ENCODE measurements at regions not wholly inside any gene's neighbourhood (a gene's known extent, or its start where the extent isn't known, plus 50 kb on each side); places are given as distances from the start of the nearest gene placed in this dataset.

DNA sequence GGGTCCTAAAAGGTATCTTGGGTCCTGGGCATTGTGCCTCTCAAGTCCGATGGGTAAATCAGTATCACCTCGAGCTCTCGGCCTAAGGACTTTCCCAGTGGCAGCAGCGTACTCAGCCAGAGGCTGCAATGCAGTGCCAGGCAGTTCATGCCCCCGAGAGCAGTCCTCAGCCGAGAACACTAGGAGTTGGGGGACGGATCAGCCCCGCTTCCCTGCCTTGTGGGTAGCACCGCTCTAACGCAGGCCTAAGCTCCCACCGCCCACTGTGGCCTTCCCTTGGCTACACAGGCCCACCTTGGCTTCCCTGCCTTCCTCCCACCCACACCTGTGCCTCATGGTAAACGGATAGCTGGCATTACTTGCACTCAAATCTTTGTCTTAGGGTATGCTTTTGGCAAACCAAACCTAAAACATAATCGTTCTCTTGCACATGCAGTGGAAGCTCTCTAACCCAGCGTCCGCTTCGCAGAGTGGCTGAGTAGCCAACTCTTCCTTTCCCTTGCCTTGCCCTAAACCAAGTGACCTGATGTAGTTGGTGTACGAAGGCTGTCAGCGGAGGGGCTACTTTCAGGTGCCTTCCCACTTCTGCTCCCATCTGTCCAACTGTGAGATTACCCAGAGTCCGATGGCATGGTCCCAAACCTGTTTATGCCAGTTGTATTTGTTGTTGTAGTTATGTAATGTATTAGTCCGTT is 73.2 kb upstream of the CHST15 start:
- no peak for DNase-seq (ENCODE audit: low read depth, low spot score)
- H3K4me3 ChIP-seq (ENCODE audit: low read length): no peak overlapping the region

DNA sequence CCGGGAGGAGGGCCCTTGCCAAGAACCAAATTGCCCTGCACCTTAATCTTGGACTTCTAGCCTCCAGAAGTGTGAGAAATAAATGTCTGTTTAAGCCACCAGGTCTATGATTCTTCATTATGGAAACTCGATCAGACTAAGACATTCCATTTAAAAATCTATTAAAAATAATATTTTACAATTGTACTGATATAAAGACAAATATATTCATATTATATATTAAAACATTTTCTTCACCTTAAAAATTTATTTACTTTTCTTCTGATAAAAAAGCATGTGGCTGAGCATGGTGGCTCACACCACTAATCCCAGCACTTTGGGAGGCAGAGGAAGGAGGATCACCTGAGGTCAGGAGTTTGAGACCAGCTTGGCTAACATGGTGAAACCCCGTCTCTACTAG is 72.4 kb upstream of the CHST15 start:
- no peak for DNase-seq (ENCODE audit: low read depth, low spot score)
- no peak overlapping the region for H3K4me3 ChIP-seq (ENCODE audit: low read length)

DNA sequence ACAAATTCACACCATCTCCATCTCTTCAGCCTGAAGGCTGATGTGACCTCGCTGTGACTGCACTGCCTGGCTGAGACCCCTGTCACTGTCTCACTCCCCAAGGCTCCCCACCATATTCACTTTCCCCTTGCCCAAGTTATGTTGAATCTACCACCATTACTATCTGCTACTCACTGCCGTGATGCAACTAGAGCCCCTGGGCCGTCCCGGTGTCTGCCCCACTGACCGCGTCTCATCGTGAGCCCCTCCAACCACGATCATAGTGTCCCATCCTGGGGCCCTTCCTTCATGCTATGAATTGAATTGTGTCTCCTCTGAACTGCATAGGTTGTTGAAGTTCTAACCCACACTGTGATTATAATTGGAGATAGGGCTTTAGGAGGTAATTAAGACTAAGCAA is 71.9 kb upstream of the CHST15 start:
- no peak for DNase-seq (ENCODE audit: low read depth, low spot score)
- no peak overlapping the region for H3K4me3 ChIP-seq (ENCODE audit: low read length)

DNA sequence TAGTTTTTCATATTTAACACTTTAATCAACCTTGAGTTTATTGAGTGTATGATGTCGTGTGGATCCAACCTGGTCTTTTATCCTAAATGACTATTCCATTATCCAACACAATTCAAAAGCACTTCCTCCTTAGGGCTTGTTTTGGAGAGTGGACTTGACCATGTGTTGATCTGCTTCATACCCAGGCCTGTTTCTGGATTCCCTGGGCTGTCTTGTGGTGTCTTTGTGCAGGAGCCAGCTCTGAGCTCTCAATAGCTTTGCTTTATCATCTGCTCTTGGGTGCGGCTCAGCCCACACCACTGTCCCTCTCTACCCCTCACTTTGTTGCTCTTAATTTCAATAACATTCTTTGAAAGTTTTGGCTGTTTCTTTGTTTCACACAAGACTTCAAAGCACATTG is 70.9 kb upstream of the CHST15 start:
- no peak for DNase-seq (ENCODE audit: low read depth, low spot score)

DNA sequence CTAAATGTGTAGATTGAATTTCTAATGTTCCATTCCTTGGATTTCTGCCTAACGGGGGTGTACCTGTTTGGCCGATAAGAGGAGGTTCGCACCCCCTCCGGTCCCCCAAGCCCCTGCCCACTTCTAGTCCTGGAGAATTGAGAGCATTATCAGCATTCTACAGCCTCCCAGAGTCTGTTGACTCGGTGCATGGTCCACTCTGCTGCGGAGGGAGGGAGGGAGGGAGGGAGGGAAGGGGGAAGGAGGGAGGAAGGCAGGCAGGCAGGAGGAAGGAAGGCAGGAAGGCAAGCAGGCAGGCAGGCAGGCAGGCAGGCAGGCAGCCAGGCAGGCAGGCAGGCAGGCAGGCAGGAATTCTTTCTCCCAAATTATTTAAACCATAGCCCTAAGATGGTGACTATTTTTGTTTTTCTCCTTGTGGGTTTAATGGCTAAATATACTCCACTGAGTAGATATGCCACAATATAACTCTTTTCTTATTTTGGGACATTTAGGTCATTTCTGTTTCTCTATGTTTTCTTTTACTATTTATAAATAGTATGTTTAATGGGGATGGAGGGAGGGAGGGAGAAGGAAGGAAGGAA is 69.5 kb upstream of the CHST15 start:
- DNase-seq (ENCODE audit: low read depth, low spot score): no peak

More for the DNA sequence above, 70.9 kb upstream of the CHST15 start:
- H3K4me3 ChIP-seq (ENCODE audit: low read length): no peak overlapping the region

DNA sequence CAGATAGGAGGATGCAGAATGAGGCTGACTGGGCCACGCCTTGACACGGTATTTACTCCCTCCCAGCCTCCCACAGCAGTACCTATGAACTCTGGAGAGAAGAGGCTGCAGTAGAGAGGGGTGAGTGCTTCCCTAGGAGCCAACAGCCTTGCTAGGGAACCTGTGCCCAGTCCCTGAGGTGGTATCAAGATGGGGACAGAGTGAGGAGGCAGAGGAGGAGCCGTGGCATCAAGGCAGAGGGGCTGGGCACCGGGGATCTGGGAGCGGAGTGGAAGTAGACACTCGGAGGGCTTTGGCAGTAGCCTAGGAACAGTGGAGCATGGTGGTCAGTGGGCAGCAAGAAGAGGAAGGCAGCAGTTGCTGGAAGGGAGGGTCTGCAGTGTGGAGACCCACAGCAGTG is 68.7 kb upstream of the CHST15 start:
- H3K4me3 ChIP-seq (ENCODE audit: low read length): no peak overlapping the region
- DNase-seq (ENCODE audit: low read depth, low spot score): no peak

More for the DNA sequence above, 69.5 kb upstream of the CHST15 start:
- H3K4me3 ChIP-seq (ENCODE audit: low read length): no peak overlapping the region

DNA sequence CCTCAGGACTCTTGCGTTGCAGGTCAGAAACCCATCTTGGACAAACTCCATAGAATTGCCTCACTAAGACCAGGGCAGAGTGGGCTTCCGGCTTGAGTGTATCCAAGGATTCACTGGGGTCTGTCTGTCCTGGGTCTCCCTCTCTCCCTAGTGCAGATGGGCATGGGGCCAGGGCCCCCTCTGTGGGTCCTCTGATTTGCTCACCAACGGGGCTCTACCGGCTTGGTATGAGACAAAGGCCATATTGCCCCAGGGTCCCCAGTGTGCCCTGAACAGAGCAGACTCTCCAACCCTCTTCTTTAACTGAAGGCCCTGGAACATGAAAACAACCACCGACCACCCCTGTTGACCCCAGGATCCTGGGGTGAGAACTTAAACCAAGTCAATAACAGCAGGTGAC is 68.2 kb upstream of the CHST15 start:
- H3K4me3 ChIP-seq (ENCODE audit: low read length): no peak overlapping the region
- no peak for DNase-seq (ENCODE audit: low read depth, low spot score)

DNA sequence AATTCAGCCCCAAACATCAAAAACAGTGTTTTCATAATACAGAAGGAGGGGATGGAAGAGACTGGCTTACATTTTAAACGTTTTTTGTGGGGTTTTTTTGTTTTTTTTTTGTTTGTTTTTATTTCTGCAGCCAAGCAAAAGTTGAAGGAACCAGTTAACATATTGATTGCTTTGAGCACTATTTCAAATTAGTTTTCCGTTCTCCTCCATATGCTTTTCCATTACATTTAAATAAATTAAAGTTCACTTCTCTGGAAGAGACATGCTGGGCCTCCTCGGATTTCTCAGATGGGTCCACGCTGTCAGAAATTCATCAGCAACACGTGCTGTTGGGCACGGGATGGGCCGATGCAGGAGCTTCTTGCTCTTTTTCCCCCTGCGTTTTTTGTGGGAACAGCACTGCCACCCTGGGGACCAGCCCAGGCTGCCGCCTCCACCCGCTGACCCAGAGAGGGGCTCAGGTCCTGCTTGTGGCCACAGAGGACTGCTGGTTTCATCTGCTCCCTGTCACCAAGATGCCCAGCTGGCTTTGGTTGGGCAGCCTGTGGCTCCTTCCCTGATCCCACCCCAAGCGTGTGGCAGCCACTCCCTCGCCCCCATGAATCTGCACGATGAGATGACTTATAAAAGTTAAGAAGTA is 67.7 kb upstream of the CHST15 start:
- no peak overlapping the region for H3K4me3 ChIP-seq (ENCODE audit: low read length)
- no peak for DNase-seq (ENCODE audit: low read depth, low spot score)

DNA sequence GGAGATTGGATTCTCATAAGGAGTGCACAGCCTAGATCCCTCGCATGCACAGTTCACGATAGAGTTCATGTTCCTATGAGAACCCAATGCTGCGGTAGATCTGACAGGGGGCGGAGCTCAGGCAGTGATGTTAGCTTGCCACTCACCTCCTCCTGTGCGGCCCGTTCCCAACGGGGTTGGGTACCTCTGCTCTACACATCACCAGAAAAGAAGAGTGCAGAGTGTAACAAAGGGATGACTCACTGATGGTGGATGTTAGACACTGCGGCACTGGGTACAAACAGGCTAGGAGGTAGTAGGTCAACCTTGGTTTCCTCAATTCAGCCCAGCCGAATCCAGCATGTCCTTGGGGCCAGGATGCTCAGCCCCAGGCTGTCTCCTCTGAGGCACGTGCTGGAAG is 66.8 kb upstream of the CHST15 start:
- no peak for DNase-seq (ENCODE audit: low read depth, low spot score)
- no peak overlapping the region for H3K4me3 ChIP-seq (ENCODE audit: low read length)

DNA sequence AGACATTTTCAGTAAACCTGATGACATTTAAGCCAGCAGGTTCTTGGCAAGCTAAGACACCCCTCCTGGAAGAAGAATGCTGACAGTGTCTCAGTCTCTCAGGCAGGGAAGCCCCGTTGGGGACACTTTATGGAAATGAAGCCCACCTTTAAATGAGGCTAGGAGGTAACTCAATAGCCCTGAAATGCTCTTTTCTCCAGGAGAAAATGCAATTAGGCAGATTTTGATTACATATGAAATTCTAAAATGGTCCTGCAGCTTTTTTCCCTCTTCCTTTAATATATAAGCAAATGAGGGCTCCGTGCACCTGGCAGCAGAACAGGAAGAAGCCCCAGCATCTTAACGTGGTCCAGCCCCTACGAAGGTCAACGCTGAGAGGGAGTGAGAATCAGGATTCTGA is 65.8 kb upstream of the CHST15 start:
- DNase-seq (ENCODE audit: low read depth, low spot score): no peak
- H3K4me3 ChIP-seq (ENCODE audit: low read length): no peak overlapping the region

DNA sequence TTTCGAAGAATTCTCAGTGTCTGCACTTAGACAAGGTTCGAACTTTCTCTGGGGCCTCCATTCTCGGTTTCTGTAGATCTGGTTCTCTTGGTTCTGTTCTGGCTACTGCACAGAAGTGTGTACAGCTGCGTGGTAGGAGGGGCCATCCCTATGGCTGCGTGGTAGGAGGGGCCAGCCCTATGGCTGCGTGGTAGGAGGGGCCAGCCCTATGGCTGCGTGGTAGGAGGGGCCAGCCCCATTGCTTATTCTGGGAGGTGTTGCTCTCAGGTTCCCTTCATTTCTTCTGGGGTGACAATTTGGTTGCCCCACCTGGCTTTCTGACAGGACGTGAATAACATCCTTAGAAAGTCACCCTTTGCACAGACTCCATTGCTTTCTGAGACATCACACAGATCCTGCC is 65.2 kb upstream of the CHST15 start:
- no peak for DNase-seq (ENCODE audit: low read depth, low spot score)
- no peak overlapping the region for H3K4me3 ChIP-seq (ENCODE audit: low read length)

DNA sequence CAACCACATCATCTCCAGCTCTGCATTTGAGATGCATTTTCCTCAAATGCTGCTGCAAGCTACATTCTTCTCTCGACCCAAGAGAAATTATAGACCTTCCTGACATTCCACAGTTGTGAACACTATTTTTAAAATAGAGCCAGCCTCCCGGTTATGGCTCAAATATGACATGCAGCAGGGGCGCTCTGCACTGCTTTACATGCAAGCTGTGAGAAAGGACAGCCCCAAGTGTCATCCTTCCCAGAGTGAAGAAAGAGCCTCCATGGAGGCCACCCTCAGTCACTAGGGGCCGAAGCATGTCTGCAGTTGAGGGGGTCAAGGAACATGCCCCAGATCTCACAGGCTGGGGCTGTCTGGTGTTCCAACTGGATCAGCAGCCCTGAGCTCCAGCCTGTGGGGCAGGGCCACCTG is 63.9 kb upstream of the CHST15 start:
- no peak for DNase-seq (ENCODE audit: low read depth, low spot score)
- no peak overlapping the region for H3K4me3 ChIP-seq (ENCODE audit: low read length)

DNA sequence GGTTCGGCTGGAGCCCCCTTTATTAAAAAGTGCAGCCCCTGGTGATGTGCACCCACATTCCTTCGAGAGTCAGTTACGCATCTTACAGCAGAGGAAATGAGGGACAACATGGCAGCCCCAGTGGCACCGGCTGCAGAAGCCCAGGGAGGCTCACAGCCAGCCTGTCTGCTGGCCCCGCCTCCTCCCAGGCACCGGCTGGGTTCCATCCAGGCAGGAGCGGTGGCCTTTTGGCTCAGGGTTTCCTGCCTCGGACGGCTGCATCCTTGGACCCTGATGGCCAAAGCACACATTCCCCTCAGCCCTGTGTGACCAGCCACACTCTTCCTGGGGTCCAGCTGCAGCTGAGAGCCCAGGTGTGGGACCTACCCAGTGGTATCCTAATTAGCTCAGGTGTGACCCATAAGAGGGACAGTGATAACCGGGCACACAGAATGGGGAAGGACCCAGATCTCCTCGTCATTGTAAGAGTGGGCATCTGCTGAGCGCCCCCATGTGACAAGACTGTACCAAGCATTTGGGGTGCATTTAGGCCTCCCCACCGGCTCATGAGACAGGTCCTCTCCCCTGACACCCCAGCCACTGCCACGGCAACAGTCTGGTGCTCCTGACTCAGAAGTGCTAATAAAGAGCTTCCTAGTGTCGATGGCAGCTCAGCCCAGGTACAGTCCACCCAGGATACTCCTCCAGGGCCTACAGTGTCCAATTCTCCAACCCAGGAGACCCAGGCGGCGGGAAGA is 63.3 kb upstream of the CHST15 start:
- no peak for DNase-seq (ENCODE audit: low read depth, low spot score)
- no peak overlapping the region for H3K4me3 ChIP-seq (ENCODE audit: low read length)

DNA sequence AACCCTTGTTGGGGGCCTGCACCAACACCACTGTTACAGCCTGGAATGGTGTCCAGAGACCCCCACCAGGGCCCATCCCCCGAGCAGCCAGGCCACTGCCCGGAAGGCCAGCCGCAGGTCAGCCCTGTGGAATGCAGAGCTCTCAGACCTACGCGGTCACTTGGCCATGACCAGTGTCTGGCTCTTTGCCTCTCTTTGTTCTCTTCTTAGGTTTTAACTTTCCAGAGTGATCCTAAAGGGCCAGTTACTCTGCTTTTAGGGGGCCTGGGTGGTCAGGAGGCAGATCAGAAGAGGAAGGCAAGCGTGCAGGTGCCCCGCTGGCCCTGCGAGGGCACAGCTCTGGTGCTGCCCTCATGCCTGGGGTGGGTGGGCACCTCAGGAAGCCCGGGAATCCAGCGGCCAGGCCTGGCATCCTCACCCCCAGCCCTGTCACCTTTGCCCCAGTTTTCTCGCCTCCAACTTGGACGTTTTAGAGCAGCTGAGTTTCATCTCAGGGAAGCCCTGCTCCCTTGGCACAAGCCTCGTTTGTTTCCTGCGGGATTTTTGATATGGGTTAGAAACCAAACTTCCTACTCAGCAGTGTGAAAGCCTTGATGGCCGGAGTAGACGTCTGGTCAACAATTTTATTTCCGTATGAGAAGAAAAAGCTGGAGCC is 62.5 kb upstream of the CHST15 start:
- H3K4me3 ChIP-seq (ENCODE audit: low read length): no peak overlapping the region
- DNase-seq (ENCODE audit: low read depth, low spot score): no peak

DNA sequence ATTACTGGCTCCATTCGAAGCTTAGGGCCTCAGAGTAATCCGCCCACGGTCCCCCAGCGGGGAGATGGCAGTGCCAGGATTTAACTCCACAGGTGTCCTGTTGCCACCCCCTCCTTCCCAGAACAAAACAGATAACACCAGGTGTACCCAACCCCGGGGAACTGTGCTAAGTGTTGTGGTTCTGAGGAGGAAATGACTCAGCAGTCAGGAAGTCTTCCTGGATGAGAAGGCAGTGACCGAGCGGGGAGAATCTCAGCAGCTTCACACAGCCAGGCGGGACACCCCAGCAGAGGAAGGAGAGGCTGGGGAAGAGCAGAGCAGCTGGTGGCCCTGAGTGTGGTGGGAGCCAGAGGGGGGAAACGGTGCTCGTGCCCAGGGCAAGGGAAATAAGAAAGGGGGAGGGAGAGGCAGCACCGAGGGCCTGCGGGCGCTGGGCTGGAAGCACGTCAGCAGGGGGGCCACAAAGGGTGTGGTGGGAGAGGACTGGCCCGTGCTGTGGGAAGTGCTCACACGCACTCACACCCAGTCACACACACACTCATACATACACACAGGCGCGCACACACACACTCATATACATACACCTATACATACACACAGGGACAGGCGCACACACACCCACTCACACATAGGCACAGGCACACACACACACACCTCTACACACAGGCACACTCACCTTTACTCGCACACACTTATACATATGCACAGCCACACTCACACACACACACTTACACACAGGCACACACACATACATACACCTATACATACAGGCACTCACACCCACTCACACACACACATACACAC is 59.8 kb upstream of the CHST15 start:
- H3K4me3 ChIP-seq (ENCODE audit: low read length): peak overlapping the region; percentile 22; the same call in 1 of the 2 replicates
- peak; percentile 100 for DNase-seq (ENCODE audit: low read depth, low spot score)

DNA sequence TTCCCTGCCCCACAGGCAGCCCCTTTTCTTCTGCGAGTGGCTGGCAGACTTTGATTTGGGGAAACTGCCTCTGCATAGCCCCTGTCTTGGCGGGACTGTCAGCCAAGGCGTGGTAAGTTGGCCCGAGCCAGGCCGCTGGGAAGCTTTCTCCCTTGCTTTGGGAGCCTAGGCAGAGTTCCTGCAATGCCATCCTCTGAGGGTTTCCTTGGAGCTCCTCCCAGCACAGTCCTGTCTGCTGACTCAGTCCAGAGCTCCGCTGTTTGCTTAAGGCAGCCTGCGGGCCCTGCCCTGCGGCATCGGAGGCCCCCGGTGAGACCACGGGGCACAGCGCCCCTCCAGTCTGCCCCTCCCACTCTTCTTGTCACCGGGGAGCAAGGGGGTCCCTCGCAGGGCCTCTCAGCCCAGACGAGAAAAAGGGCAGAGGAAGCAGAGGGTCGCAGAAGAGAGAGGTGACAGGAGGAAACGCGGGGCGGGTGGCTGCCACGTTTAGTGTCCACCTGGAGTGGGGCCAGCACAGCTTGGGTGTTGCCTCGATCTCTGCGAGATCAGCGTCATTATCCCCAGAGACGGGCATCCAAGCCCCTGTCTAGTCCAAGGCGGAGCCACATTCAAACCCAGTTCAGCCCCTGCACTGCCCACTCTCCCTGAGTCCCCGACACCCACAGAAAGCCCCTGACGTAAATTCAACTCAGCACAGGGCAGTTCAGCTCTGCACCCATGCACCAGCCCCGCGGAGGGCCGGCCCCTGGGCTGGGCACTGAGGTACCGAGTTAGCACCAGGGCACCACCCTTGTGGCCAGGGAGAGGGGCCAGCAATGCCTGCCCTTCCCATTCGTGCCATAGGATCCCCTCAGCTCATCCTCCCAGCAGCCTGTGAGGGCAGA is 59.0 kb upstream of the CHST15 start:
- no peak for DNase-seq (ENCODE audit: low read depth, low spot score)
- H3K4me3 ChIP-seq (ENCODE audit: low read length): no peak overlapping the region

DNA sequence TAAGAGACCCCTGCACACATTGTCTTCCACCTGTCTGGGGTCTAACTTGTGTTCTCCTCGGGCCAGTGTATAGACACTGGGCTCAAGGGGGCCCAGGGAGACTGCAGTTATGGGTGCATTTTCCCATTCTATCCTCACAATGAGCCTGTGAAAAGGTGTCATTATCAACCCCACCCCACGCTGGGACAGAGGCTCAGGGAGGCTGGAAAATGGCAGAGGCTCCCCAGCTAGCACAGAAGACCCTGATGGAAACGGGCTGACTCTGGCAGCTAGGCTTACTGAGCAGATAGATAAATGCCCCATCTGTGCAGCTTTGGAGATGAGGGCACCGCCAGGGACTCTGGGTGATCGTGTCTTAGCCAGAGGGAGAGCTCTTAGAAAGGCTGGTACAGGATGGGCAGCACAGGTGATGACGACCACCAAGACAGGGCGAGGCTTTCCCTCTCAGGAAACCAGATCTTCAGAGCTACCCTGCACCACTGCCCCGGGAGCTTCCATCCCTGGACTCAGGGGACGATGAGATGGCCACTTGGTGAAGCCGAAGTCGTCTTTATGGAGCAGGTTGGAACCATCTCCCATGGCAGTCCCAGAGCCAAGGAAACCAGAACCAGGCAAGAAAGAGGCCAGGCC is 58.2 kb upstream of the CHST15 start:
- no peak overlapping the region for H3K4me3 ChIP-seq (ENCODE audit: low read length)
- DNase-seq (ENCODE audit: low read depth, low spot score): no peak

All from Jurkat, Clone E6-1 (cell line).